Memory B cell (primary cell): ENCODE measurements at regions not wholly inside any gene's neighbourhood (a gene's known extent, or its start where the extent isn't known, plus 50 kb on each side); places are given as distances from the start of the nearest gene placed in this dataset.

Source experiments
- ATAC-seq: fragments of 150-1000 bp; cut with Tn5 transposase; 2 replicates; pipeline ENCODE4 v1.10.0; 2021; ENCODE audit warnings: low read depth, mild to moderate bottlenecking, moderate library complexity
- DNase-seq, 2 donors: peaks; one replicate each; pipeline ENCODE4 v3.0.0; 2022; ENCODE audit warnings: low spot score in 2 of 2
- H3K27ac Mint-ChIP-seq: one replicate; pipeline ENCODE4 v1.8.0; 2022; ENCODE audit warnings: mild to moderate bottlenecking, moderate library complexity, mixed read lengths
- H3K27me3 Mint-ChIP-seq: one replicate; pipeline ENCODE4 v1.8.0; 2022; ENCODE audit warnings: mixed read lengths
- H3K36me3 Mint-ChIP-seq: one replicate; pipeline ENCODE4 v1.8.0; 2022; ENCODE audit warnings: mild to moderate bottlenecking, mixed read lengths
- H3K4me1 Mint-ChIP-seq: one replicate; pipeline ENCODE4 v1.8.0; 2022; ENCODE audit warnings: mixed read lengths
- H3K4me3 Mint-ChIP-seq: one replicate; pipeline ENCODE4 v1.8.0; 2022; ENCODE audit warnings: mild to moderate bottlenecking, moderate library complexity, mixed read lengths
- H3K9me3 Mint-ChIP-seq: one replicate; pipeline ENCODE4 v1.8.0; 2022; ENCODE audit warnings: mixed read lengths

GRCh38 chrX:131595120-131595519, 51.2 kb downstream of the OR13H1 start:
- DNase-seq (no peak), ATAC-seq (no peak)
- H3K27ac Mint-ChIP-seq = no peak overlapping the region
- H3K4me1 Mint-ChIP-seq = no peaks in the 10 kb centered on the region
- no peaks in the 10 kb centered on the region for H3K27me3 Mint-ChIP-seq
- H3K4me3 Mint-ChIP-seq = no peak overlapping the region
- no peaks in the 10 kb centered on the region for H3K9me3 Mint-ChIP-seq
- no peaks in the 10 kb centered on the region for H3K36me3 Mint-ChIP-seq

GRCh38 chrX:131607792-131608369, 64.0 kb downstream of the OR13H1 start:
- H3K27ac Mint-ChIP-seq = no peak overlapping the region
- ATAC-seq (no peak), DNase-seq (no peak)
- no peaks in the 10 kb centered on the region for H3K36me3 Mint-ChIP-seq
- H3K4me1 Mint-ChIP-seq = no peaks in the 10 kb centered on the region
- no peaks in the 10 kb centered on the region for H3K9me3 Mint-ChIP-seq
- H3K4me3 Mint-ChIP-seq = no peak overlapping the region
- peaks cover 5% of the 10 kb centered on the region for H3K27me3 Mint-ChIP-seq

- Mint-ChIP-seq H3K27ac (no peak overlapping the region), H3K4me1 (no peaks in the 10 kb centered on the region), H3K27me3 (peaks cover 5% of the 10 kb centered on the region), H3K9me3 (no peaks in the 10 kb centered on the region), H3K4me3 (no peak overlapping the region), H3K36me3 (no peaks in the 10 kb centered on the region)
- DNase-seq (no peak), ATAC-seq (no peak)
Observed at GRCh38 chrX:131609480-131609879, 65.6 kb downstream of the OR13H1 start.

- Mint-ChIP-seq H3K4me1 (no peaks in the 10 kb centered on the region), H3K27ac (no peak overlapping the region), H3K4me3 (no peak overlapping the region), H3K27me3 (no peaks in the 10 kb centered on the region), H3K9me3 (no peaks in the 10 kb centered on the region), H3K36me3 (no peaks in the 10 kb centered on the region)
- no peak for DNase-seq
- no peak for ATAC-seq
Observed at GRCh38 chrX:131613260-131613659, 69.4 kb downstream of the OR13H1 start.

- H3K27me3 Mint-ChIP-seq = no peaks in the 10 kb centered on the region
- ATAC-seq = no peak
- no peak overlapping the region for H3K4me3 Mint-ChIP-seq
- H3K27ac Mint-ChIP-seq = no peak overlapping the region
- no peaks in the 10 kb centered on the region for H3K4me1 Mint-ChIP-seq
- no peaks in the 10 kb centered on the region for H3K36me3 Mint-ChIP-seq
- no peaks in the 10 kb centered on the region for H3K9me3 Mint-ChIP-seq
- no peak for DNase-seq
Observed at GRCh38 chrX:131614241-131614640, 70.4 kb downstream of the OR13H1 start.

GRCh38 chrX:131617182-131617581, 73.3 kb downstream of the OR13H1 start:
- DNase-seq = no peak
- no peaks in the 10 kb centered on the region for H3K9me3 Mint-ChIP-seq
- H3K27ac Mint-ChIP-seq = no peak overlapping the region
- H3K36me3 Mint-ChIP-seq = no peaks in the 10 kb centered on the region
- ATAC-seq = no peak
- no peaks in the 10 kb centered on the region for H3K27me3 Mint-ChIP-seq
- H3K4me1 Mint-ChIP-seq = no peaks in the 10 kb centered on the region
- H3K4me3 Mint-ChIP-seq = no peak overlapping the region

GRCh38 chrX:131621650-131622049, 77.8 kb downstream of the OR13H1 start:
- Mint-ChIP-seq H3K36me3 (no peaks in the 10 kb centered on the region), H3K27me3 (peaks cover under 1% of the 10 kb centered on the region), H3K4me1 (no peaks in the 10 kb centered on the region), H3K27ac (no peak overlapping the region), H3K9me3 (no peaks in the 10 kb centered on the region), H3K4me3 (no peak overlapping the region)
- ATAC-seq = no peak
- DNase-seq = no peak

- Mint-ChIP-seq H3K36me3 (no peaks in the 10 kb centered on the region), H3K27me3 (peaks cover 2% of the 10 kb centered on the region), H3K4me3 (no peak overlapping the region), H3K27ac (no peak overlapping the region), H3K9me3 (no peaks in the 10 kb centered on the region), H3K4me1 (no peaks in the 10 kb centered on the region)
- ATAC-seq (no peak), DNase-seq (no peak)
Observed at GRCh38 chrX:131626681-131627296, 82.9 kb downstream of the OR13H1 start.

- Mint-ChIP-seq H3K27ac (no peak overlapping the region), H3K4me3 (no peak overlapping the region), H3K9me3 (no peaks in the 10 kb centered on the region), H3K4me1 (no peaks in the 10 kb centered on the region), H3K27me3 (peaks cover 2% of the 10 kb centered on the region), H3K36me3 (no peaks in the 10 kb centered on the region)
- ATAC-seq (no peak), DNase-seq (no peak)
Observed at GRCh38 chrX:131630534-131630933, 86.7 kb downstream of the OR13H1 start.

- no peak overlapping the region for H3K27ac Mint-ChIP-seq
- DNase-seq = peak; percentile 11 to 42
- peaks cover 1% of the 10 kb centered on the region for H3K27me3 Mint-ChIP-seq
- H3K36me3 Mint-ChIP-seq = no peaks in the 10 kb centered on the region
- H3K4me1 Mint-ChIP-seq = no peaks in the 10 kb centered on the region
- H3K4me3 Mint-ChIP-seq = no peak overlapping the region
- ATAC-seq = peak; percentile 41
- no peaks in the 10 kb centered on the region for H3K9me3 Mint-ChIP-seq
Observed at GRCh38 chrX:131633285-131633917, 89.5 kb downstream of the OR13H1 start.

GRCh38 chrX:131634900-131635299, 91.0 kb downstream of the OR13H1 start:
- no peaks in the 10 kb centered on the region for H3K36me3 Mint-ChIP-seq
- H3K9me3 Mint-ChIP-seq = no peaks in the 10 kb centered on the region
- H3K4me1 Mint-ChIP-seq = no peaks in the 10 kb centered on the region
- ATAC-seq (no peak), DNase-seq (no peak)
- no peak overlapping the region for H3K4me3 Mint-ChIP-seq
- no peaks in the 10 kb centered on the region for H3K27me3 Mint-ChIP-seq
- H3K27ac Mint-ChIP-seq = no peak overlapping the region

GRCh38 chrX:131646106-131646505, 102.2 kb downstream of the OR13H1 start:
- DNase-seq (no peak), ATAC-seq (no peak)
- peaks cover 1% of the 10 kb centered on the region for H3K27me3 Mint-ChIP-seq
- no peaks in the 10 kb centered on the region for H3K9me3 Mint-ChIP-seq
- H3K4me1 Mint-ChIP-seq = no peaks in the 10 kb centered on the region
- H3K36me3 Mint-ChIP-seq = no peaks in the 10 kb centered on the region
- no peak overlapping the region for H3K4me3 Mint-ChIP-seq
- H3K27ac Mint-ChIP-seq = no peak overlapping the region

GRCh38 chrX:131649741-131650140, 105.9 kb downstream of the OR13H1 start:
- no peaks in the 10 kb centered on the region for H3K4me1 Mint-ChIP-seq
- ATAC-seq (no peak), DNase-seq (no peak)
- no peaks in the 10 kb centered on the region for H3K9me3 Mint-ChIP-seq
- no peak overlapping the region for H3K27ac Mint-ChIP-seq
- peaks cover 1% of the 10 kb centered on the region for H3K27me3 Mint-ChIP-seq
- no peaks in the 10 kb centered on the region for H3K36me3 Mint-ChIP-seq
- H3K4me3 Mint-ChIP-seq = no peak overlapping the region

GRCh38 chrX:131650637-131651410, 107.0 kb downstream of the OR13H1 start:
- Mint-ChIP-seq H3K27me3 (peaks cover 1% of the 10 kb centered on the region), H3K27ac (no peak overlapping the region), H3K9me3 (no peaks in the 10 kb centered on the region), H3K4me3 (no peak overlapping the region), H3K4me1 (no peaks in the 10 kb centered on the region), H3K36me3 (no peaks in the 10 kb centered on the region)
- no peak for ATAC-seq
- DNase-seq = no peak
